ENCODE measurements at regions not wholly inside any gene's neighbourhood (a gene's known extent, or its start where the extent isn't known, plus 50 kb on each side); places are given as distances from the start of the nearest gene placed in this dataset.

DNA sequence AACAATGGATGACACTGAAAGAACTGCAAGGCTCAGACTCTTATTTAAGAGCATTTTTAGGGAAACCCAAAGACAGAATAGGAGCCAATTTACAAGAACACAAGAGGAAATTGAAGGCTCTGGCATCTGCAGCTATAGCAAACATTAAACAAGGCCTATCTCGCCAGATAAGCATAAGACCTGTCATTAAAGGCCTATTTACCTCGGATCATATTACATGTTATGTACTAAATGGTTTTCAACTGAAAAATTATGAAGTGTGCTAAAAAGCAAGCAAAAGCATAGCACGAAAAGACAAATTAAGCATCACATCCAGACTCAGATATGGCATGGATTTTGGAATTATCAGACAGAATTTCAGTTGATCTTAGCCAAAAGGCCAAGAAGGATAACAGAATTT is 617.1 kb downstream of the SQOR start:
- Histone ChIP-seq H3K27me3 (ENCODE audit: low read depth, low read length) (no peaks in the 10 kb centered on the region), H3K4me1 (ENCODE audit: control insufficient read depth in 1 of 2, insufficient read depth in 2 of 2, low read length in 2 of 2) (no peaks in the 10 kb centered on the region), H3K9me3 (ENCODE audit: control insufficient read depth in 1 of 2, low read length in 2 of 2) (no peaks in the 10 kb centered on the region), H3K4me3 (ENCODE audit: low read depth in 1 of 2, low read length in 2 of 2) (no peak overlapping the region), H3K27ac (ENCODE audit: low read length) (no peak overlapping the region), H3K36me3 (ENCODE audit: control insufficient read depth in 1 of 2, insufficient read depth in 2 of 2, low read length in 2 of 2) (no peaks in the 10 kb centered on the region)

DNA sequence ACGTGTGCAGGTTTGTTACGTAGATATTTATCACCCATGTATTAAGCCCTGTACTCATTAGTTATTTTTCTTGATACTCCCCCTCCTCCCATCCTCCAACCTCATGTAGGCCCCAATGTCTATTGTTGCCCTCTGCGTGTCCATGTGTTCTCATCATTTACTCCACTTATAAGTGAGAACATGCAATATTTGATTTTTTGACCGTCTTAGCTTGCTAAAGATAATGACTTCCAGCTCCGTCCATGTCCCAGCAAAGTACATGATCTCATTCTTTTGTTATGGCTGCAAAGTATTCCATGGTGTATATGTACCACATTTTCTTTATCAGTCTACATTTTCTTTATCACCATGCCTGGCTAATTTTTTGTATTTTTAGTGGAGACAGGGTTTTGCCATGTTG is 623.2 kb downstream of the SQOR start:
- Histone ChIP-seq H3K9me3 (ENCODE audit: control insufficient read depth in 1 of 2, low read length in 2 of 2) (peaks cover 0 to 3% of the 10 kb centered on the region in 2 donors), H3K4me3 (ENCODE audit: low read depth in 1 of 2, low read length in 2 of 2) (no peak overlapping the region), H3K36me3 (ENCODE audit: control insufficient read depth in 1 of 2, insufficient read depth in 2 of 2, low read length in 2 of 2) (no peaks in the 10 kb centered on the region), H3K27ac (ENCODE audit: low read length) (no peak overlapping the region), H3K4me1 (ENCODE audit: control insufficient read depth in 1 of 2, insufficient read depth in 2 of 2, low read length in 2 of 2) (no peaks in the 10 kb centered on the region), H3K27me3 (ENCODE audit: low read depth, low read length) (no peaks in the 10 kb centered on the region)

DNA sequence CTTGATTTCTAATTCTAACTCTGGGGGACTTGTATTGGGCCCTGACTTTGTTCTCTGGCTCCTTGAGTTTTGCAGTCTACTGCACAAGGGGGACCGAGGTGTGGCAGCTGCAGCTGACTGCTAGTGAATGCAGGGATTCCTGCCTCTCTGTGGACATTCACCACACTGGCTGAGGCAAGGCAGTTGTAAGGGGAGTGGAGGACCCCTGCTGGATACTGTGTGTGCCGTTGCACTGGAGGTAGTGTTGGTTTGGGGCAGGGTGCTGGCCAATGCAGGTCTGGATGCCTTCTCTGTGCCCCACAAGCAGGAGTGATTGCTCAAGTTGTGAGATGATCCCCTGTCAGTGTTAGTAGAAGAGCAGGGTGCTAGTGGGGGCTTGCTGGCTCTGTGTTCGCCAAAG is 626.1 kb downstream of the SQOR start:
- Histone ChIP-seq H3K9me3 (ENCODE audit: control insufficient read depth in 1 of 2, low read length in 2 of 2) (peaks cover 0 to 3% of the 10 kb centered on the region in 2 donors), H3K27me3 (ENCODE audit: low read depth, low read length) (no peaks in the 10 kb centered on the region), H3K4me1 (ENCODE audit: control insufficient read depth in 1 of 2, insufficient read depth in 2 of 2, low read length in 2 of 2) (no peaks in the 10 kb centered on the region), H3K36me3 (ENCODE audit: control insufficient read depth in 1 of 2, insufficient read depth in 2 of 2, low read length in 2 of 2) (no peaks in the 10 kb centered on the region), H3K4me3 (ENCODE audit: low read depth in 1 of 2, low read length in 2 of 2) (no peak overlapping the region), H3K27ac (ENCODE audit: low read length) (no peak overlapping the region)

DNA sequence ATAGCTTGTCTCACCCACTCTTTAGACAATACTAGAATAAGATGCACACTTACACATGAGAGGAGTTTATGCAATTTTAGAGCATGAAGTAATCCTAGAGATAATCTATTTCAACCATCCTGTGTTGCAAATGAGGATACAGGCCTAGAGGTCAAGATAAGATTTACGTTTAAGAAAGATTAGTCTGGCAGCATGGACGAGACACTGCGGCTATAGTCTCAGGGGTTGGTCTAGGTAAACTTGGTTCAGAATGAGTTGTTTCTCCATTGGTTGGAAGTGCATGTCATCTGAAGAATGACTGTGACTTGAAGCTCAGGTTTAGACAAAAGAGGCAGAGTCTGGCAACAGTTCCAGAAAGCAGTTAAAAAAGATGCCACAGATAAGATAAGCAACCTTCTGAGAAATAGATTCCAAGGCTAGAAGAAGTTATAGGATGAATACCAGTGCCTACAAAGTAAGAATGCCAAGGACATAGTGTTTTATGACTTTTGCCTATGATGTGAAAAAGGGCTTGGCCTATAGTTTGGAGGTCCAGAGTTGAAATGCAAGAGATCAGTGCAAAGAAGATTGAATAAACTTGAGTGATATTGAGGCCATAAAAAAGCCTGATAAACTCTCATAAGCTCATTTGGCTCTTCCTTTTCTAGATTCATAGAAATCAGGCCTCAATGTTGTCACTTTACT is 631.0 kb downstream of the SQOR start:
- Histone ChIP-seq H3K27ac (ENCODE audit: low read length) (no peak overlapping the region), H3K9me3 (ENCODE audit: control insufficient read depth in 1 of 2, low read length in 2 of 2) (no peaks in the 10 kb centered on the region), H3K4me3 (ENCODE audit: low read depth in 1 of 2, low read length in 2 of 2) (no peak overlapping the region)

GRCh38 chr15:46266661-46267060 is 631.8 kb downstream of the SQOR start:
- Histone ChIP-seq H3K9me3 (ENCODE audit: control insufficient read depth in 1 of 2, low read length in 2 of 2) (no peaks in the 10 kb centered on the region), H3K4me3 (ENCODE audit: low read depth in 1 of 2, low read length in 2 of 2) (no peak overlapping the region), H3K27ac (ENCODE audit: low read length) (no peak overlapping the region), H3K4me1 (ENCODE audit: control insufficient read depth in 1 of 2, insufficient read depth in 2 of 2, low read length in 2 of 2) (no peaks in the 10 kb centered on the region), H3K27me3 (ENCODE audit: low read depth, low read length) (no peaks in the 10 kb centered on the region), H3K36me3 (ENCODE audit: control insufficient read depth in 1 of 2, insufficient read depth in 2 of 2, low read length in 2 of 2) (no peaks in the 10 kb centered on the region)

More for the DNA sequence above, 631.0 kb downstream of the SQOR start:
- Histone ChIP-seq H3K4me1 (ENCODE audit: control insufficient read depth in 1 of 2, insufficient read depth in 2 of 2, low read length in 2 of 2) (no peaks in the 10 kb centered on the region), H3K36me3 (ENCODE audit: control insufficient read depth in 1 of 2, insufficient read depth in 2 of 2, low read length in 2 of 2) (no peaks in the 10 kb centered on the region), H3K27me3 (ENCODE audit: low read depth, low read length) (no peaks in the 10 kb centered on the region)

GRCh38 chr15:46270481-46271147 is 635.8 kb downstream of the SQOR start:
- no peaks in the 10 kb centered on the region for H3K4me1 ChIP-seq (ENCODE audit: control insufficient read depth in 1 of 2, insufficient read depth in 2 of 2, low read length in 2 of 2)
- no peaks in the 10 kb centered on the region for H3K9me3 ChIP-seq (ENCODE audit: control insufficient read depth in 1 of 2, low read length in 2 of 2)
- no peaks in the 10 kb centered on the region for H3K27me3 ChIP-seq (ENCODE audit: low read depth, low read length)
- no peak overlapping the region for H3K27ac ChIP-seq (ENCODE audit: low read length)
- no peaks in the 10 kb centered on the region for H3K36me3 ChIP-seq (ENCODE audit: control insufficient read depth in 1 of 2, insufficient read depth in 2 of 2, low read length in 2 of 2)
- H3K4me3 ChIP-seq (ENCODE audit: low read depth in 1 of 2, low read length in 2 of 2), result no peak overlapping the region

DNA sequence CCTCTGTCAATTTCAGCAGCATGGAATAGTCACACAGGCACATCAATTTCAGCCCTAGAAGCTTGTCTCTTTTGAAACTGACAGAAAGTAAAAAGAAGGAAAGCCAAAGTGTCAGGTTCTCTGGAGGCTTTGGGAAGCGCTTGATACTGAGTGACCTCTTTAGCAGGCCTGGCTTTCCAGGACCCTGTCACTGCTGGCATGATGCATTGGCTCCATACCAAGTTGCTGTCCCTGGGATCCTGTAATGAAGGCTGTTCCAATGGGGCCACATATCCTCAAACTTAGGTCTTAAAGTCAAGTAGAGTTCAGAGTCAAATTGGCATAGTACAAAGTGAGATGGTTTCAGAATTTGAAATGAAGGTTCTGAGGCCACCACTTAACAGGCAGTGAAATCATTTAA is 640.9 kb downstream of the SQOR start:
- H3K27ac ChIP-seq (ENCODE audit: low read length), result no peak overlapping the region
- H3K4me1 ChIP-seq (ENCODE audit: control insufficient read depth in 1 of 2, insufficient read depth in 2 of 2, low read length in 2 of 2), result no peaks in the 10 kb centered on the region
- no peak overlapping the region for H3K4me3 ChIP-seq (ENCODE audit: low read depth in 1 of 2, low read length in 2 of 2)
- no peaks in the 10 kb centered on the region for H3K9me3 ChIP-seq (ENCODE audit: control insufficient read depth in 1 of 2, low read length in 2 of 2)
- no peaks in the 10 kb centered on the region for H3K27me3 ChIP-seq (ENCODE audit: low read depth, low read length)
- no peaks in the 10 kb centered on the region for H3K36me3 ChIP-seq (ENCODE audit: control insufficient read depth in 1 of 2, insufficient read depth in 2 of 2, low read length in 2 of 2)

- Histone ChIP-seq H3K9me3 (ENCODE audit: control insufficient read depth in 1 of 2, low read length in 2 of 2) (no peaks in the 10 kb centered on the region), H3K36me3 (ENCODE audit: control insufficient read depth in 1 of 2, insufficient read depth in 2 of 2, low read length in 2 of 2) (no peaks in the 10 kb centered on the region), H3K4me1 (ENCODE audit: control insufficient read depth in 1 of 2, insufficient read depth in 2 of 2, low read length in 2 of 2) (no peaks in the 10 kb centered on the region), H3K27ac (ENCODE audit: low read length) (no peak overlapping the region), H3K27me3 (ENCODE audit: low read depth, low read length) (no peaks in the 10 kb centered on the region), H3K4me3 (ENCODE audit: low read depth in 1 of 2, low read length in 2 of 2) (no peak overlapping the region)
These were observed 642.6 kb downstream of the SQOR start for GRCh38 chr15:46277451-46277850.

DNA sequence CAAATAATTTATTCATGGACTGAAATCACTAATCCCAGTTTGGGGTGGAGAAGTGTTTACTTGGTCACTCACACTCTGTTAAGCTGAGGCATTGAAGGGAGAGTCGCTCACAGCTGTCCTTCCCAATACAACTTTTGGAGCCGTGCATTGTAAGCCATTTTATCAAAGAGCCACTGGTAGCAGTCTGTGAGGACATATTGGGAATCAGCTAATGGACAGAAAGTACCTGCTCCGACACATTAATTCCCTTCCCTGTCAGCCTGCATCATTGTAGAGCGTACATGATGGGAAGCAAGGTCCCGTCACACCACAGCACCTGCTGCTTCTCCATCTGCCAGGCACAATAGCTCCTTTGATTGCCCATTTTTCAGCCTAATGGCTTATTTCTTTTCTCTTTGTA is 643.2 kb downstream of the SQOR start:
- H3K36me3 ChIP-seq (ENCODE audit: control insufficient read depth in 1 of 2, insufficient read depth in 2 of 2, low read length in 2 of 2), result no peaks in the 10 kb centered on the region
- H3K9me3 ChIP-seq (ENCODE audit: control insufficient read depth in 1 of 2, low read length in 2 of 2), result no peaks in the 10 kb centered on the region
- H3K27ac ChIP-seq (ENCODE audit: low read length), result no peak overlapping the region
- no peak overlapping the region for H3K4me3 ChIP-seq (ENCODE audit: low read depth in 1 of 2, low read length in 2 of 2)
- H3K27me3 ChIP-seq (ENCODE audit: low read depth, low read length), result no peaks in the 10 kb centered on the region
- H3K4me1 ChIP-seq (ENCODE audit: control insufficient read depth in 1 of 2, insufficient read depth in 2 of 2, low read length in 2 of 2), result no peaks in the 10 kb centered on the region

DNA sequence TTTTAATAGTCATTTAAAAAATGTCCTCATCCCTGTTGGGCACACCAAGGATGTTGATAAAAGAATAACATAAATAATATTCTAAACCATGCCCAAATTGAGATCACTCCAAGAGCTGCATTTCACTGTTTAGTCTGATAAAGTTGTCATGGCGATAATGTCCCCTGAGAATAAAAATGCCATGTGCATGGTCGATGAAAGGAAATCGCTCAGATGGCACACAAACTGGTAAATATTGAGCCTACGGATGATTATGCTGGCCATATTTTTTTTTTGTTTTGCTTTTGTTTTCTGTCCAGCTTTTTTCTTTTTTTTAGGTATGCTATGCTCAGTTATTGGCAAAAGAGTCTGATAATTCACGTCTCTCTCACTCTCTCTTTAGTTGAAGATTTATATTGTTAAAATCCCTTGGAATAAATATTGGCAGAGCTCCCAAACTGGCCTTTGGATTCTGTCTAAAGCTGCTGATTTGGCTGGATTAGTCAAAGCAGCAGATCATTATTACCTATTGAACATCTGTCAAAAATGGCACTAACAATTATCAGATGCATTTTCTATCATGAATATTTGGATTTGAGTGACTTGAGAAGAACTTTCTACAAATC is 643.8 kb downstream of the SQOR start:
- Histone ChIP-seq H3K9me3 (ENCODE audit: control insufficient read depth in 1 of 2, low read length in 2 of 2) (no peaks in the 10 kb centered on the region), H3K27me3 (ENCODE audit: low read depth, low read length) (no peaks in the 10 kb centered on the region), H3K4me3 (ENCODE audit: low read depth in 1 of 2, low read length in 2 of 2) (no peak overlapping the region), H3K27ac (ENCODE audit: low read length) (no peak overlapping the region), H3K4me1 (ENCODE audit: control insufficient read depth in 1 of 2, insufficient read depth in 2 of 2, low read length in 2 of 2) (no peaks in the 10 kb centered on the region), H3K36me3 (ENCODE audit: control insufficient read depth in 1 of 2, insufficient read depth in 2 of 2, low read length in 2 of 2) (no peaks in the 10 kb centered on the region)

DNA sequence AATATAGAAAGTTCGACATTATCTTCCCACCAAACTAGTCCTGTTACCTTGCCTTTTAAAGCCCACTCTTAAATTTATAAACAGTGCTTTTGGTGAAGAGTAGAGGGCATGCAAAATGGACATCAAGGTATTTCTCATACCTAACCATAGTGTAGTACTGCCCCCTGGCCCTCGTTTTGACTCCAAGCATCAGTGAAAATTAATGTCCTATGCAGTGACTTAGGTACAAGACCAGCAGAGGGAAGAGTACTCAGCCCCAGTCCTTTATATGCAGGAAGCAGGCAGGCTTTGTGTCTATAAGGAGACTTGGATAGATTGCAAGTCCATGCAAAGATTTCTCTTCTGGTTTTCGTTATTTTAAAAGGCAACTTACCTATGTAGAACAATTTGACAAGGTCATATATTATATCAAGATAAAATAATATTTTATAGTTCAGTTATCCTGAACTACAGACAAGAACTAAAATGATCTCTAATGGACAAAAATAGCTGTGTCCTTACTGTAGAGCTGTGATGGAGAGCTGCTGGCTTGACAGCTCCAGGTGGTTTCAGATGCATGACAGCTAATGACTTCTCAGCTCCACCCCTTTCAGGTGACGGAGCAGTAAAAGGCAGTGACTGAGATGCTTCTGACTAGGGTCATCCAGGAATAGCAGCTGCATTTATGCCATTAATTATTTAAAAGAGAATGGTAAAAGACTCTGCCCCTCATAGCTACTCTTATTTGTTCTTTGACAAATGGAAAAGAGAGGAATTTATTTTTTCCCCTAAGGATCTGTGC is 646.1 kb downstream of the SQOR start:
- H3K4me3 ChIP-seq (ENCODE audit: low read depth in 1 of 2, low read length in 2 of 2), result no peak overlapping the region
- H3K27ac ChIP-seq (ENCODE audit: low read length), result no peak overlapping the region
- no peaks in the 10 kb centered on the region for H3K4me1 ChIP-seq (ENCODE audit: control insufficient read depth in 1 of 2, insufficient read depth in 2 of 2, low read length in 2 of 2)
- no peaks in the 10 kb centered on the region for H3K27me3 ChIP-seq (ENCODE audit: low read depth, low read length)
- H3K9me3 ChIP-seq (ENCODE audit: control insufficient read depth in 1 of 2, low read length in 2 of 2), result no peaks in the 10 kb centered on the region
- H3K36me3 ChIP-seq (ENCODE audit: control insufficient read depth in 1 of 2, insufficient read depth in 2 of 2, low read length in 2 of 2), result no peaks in the 10 kb centered on the region

Data from muscle layer of duodenum (tissue), 2 donors.